ENCODE measurements at regions not wholly inside any gene's neighbourhood (a gene's known extent, or its start where the extent isn't known, plus 50 kb on each side); places are given as distances from the start of the nearest gene placed in this dataset.
"Not testable (repeated sequence)": the region's sequence is repeated elsewhere in the genome, so short reads cannot be mapped to it uniquely, and the experiment has no call there.

DNA sequence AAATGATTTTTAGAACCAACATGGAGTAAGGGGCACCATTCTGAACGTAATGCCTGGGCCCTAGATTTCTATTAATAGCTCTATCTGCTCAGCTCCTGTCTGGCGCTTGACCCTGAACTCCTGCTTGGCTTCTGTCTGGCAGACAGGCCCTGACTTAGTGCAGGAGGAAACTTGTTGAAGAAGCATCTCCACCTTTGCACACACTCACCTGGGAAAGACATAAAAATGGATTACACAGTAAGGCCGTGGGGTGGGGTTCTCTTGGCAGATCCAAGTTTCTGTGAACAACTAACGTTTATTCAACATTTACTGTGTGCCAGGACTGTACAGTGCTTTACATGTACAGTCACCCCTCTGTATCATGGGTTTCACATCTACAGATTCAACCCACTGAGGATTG, 62.1 kb upstream of the CNIH3 start:
- Histone ChIP-seq H3K36me3 (no peaks in the 10 kb centered on the region), H3K9me3 (no peaks in the 10 kb centered on the region), H3K4me3 (ENCODE audit: low read depth, low read length) (no peak overlapping the region), H3K4me1 (no peaks in the 10 kb centered on the region), H3K27me3 (no peaks in the 10 kb centered on the region)
- TF ChIP-seq, protein P1, sequence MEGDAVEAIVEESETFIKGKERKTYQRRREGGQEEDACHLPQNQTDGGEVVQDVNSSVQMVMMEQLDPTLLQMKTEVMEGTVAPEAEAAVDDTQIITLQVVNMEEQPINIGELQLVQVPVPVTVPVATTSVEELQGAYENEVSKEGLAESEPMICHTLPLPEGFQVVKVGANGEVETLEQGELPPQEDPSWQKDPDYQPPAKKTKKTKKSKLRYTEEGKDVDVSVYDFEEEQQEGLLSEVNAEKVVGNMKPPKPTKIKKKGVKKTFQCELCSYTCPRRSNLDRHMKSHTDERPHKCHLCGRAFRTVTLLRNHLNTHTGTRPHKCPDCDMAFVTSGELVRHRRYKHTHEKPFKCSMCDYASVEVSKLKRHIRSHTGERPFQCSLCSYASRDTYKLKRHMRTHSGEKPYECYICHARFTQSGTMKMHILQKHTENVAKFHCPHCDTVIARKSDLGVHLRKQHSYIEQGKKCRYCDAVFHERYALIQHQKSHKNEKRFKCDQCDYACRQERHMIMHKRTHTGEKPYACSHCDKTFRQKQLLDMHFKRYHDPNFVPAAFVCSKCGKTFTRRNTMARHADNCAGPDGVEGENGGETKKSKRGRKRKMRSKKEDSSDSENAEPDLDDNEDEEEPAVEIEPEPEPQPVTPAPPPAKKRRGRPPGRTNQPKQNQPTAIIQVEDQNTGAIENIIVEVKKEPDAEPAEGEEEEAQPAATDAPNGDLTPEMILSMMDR (IDR thresholded peaks at IDR 0.05; ENCODE audit: low read depth, low read length) = no peak
- DNase-seq = no peak

DNA sequence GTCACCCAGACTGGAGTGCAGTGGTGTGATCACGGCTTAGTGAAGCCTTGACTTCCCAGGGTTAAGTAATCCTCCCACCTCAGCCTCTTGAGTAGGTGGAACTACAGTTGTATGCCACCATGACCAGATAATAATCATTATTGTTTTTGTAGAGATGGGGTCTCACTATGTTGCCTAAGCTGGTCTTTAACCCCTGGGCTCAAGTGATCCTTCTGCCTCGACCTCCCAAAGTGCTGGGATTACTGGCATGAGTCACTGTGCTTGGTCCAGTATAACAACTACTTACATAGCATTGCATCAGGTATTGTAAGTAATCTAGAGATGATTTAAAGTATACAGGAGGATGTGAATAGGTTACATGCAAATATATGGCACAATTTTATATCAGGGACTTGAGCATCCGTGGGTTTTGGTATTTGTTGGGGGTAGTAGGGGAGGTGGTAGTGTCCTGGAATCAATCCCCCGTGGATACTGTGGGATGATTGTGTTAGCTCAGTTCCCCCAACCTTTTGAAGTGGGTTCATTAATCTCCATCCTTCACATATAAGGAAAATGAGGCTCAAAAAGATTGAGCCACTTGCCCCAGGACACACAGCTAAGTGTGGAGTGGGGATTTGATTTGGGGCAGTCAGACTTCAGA, 61.4 kb upstream of the CNIH3 start:
- H3K9me3 ChIP-seq = no peaks in the 10 kb centered on the region
- no peak overlapping the region for H3K4me3 ChIP-seq (ENCODE audit: low read depth, low read length)
- H3K4me1 ChIP-seq = no peaks in the 10 kb centered on the region
- TF ChIP-seq, protein P1 (IDR thresholded peaks at IDR 0.05; ENCODE audit: low read depth, low read length) = no peak
- DNase-seq = no peak
- no peaks in the 10 kb centered on the region for H3K36me3 ChIP-seq
- H3K27me3 ChIP-seq = no peaks in the 10 kb centered on the region

- H3K4me1 ChIP-seq = no peaks in the 10 kb centered on the region
- H3K27me3 ChIP-seq = no peaks in the 10 kb centered on the region
- H3K9me3 ChIP-seq = no peaks in the 10 kb centered on the region; the same call in 1 of the 2 replicates
- H3K4me3 ChIP-seq (ENCODE audit: low read depth, low read length) = no peak overlapping the region
- DNase-seq = no peak
- H3K36me3 ChIP-seq = no peaks in the 10 kb centered on the region
- TF ChIP-seq, protein P1 (IDR thresholded peaks at IDR 0.05; ENCODE audit: low read depth, low read length) = no peak
Measured at GRCh38 chr1:224558904-224559303, 57.2 kb upstream of the CNIH3 start.

GRCh38 chr1:224559981-224560728, 56.0 kb upstream of the CNIH3 start:
- TF ChIP-seq, protein P1 (IDR thresholded peaks at IDR 0.05; ENCODE audit: low read depth, low read length) = no peak
- Histone ChIP-seq H3K36me3 (no peaks in the 10 kb centered on the region), H3K9me3 (no peaks in the 10 kb centered on the region; the same call in 1 of the 2 replicates), H3K27me3 (no peaks in the 10 kb centered on the region), H3K4me1 (no peaks in the 10 kb centered on the region), H3K4me3 (ENCODE audit: low read depth, low read length) (no peak overlapping the region)
- DNase-seq = no peak

GRCh38 chr1:224562881-224563280, 53.2 kb upstream of the CNIH3 start:
- H3K9me3 ChIP-seq; H3K4me3 ChIP-seq (ENCODE audit: low read depth, low read length); H3K36me3 ChIP-seq; H3K27me3 ChIP-seq; DNase-seq; H3K4me1 ChIP-seq: not testable (repeated sequence)

- Histone ChIP-seq H3K4me3 (ENCODE audit: low read depth, low read length) (no peak overlapping the region), H3K36me3 (no peaks in the 10 kb centered on the region), H3K4me1 (no peaks in the 10 kb centered on the region), H3K27me3 (no peaks in the 10 kb centered on the region), H3K9me3 (no peaks in the 10 kb centered on the region; the same call in 1 of the 2 replicates)
- TF ChIP-seq, protein P1 (IDR thresholded peaks at IDR 0.05; ENCODE audit: low read depth, low read length) = no peak
- DNase-seq = no peak
Measured at GRCh38 chr1:224563666-224564065, 52.5 kb upstream of the CNIH3 start.

All from BE2C (cell line).